Activated T-helper 17 cell treated with anti-CD3 and anti-CD28 coated beads, Interleukin-2, amount 50 U/mL, for 72 hours (primary cell): ENCODE measurements at regions not wholly inside any gene's neighbourhood (a gene's known extent, or its start where the extent isn't known, plus 50 kb on each side); places are given as distances from the start of the nearest gene placed in this dataset.

Source experiments
- ATAC-seq: fragments of 150-1000 bp; cut with Tn5 transposase; replicated peaks from 2 replicates; pipeline ENCODE4 v1.10.0; 2021; ENCODE audit warnings: mild to moderate bottlenecking, moderate library complexity
- H3K27ac Mint-ChIP-seq: one replicate; pipeline ENCODE4 v1.8.0; 2022; ENCODE audit warnings: mixed read lengths
- H3K27me3 Mint-ChIP-seq: one replicate; pipeline ENCODE4 v1.8.0; 2022; ENCODE audit warnings: mixed read lengths
- H3K36me3 Mint-ChIP-seq: one replicate; pipeline ENCODE4 v1.8.0; 2022; ENCODE audit warnings: low read depth, mild to moderate bottlenecking, mixed read lengths
- H3K4me1 Mint-ChIP-seq: one replicate; pipeline ENCODE4 v1.8.0; 2022; ENCODE audit warnings: mixed read lengths
- H3K4me3 Mint-ChIP-seq: one replicate; pipeline ENCODE4 v1.8.0; 2022; ENCODE audit warnings: mild to moderate bottlenecking, mixed read lengths
- H3K9me3 Mint-ChIP-seq: one replicate; pipeline ENCODE4 v1.8.0; 2022; ENCODE audit warnings: mixed read lengths

DNA sequence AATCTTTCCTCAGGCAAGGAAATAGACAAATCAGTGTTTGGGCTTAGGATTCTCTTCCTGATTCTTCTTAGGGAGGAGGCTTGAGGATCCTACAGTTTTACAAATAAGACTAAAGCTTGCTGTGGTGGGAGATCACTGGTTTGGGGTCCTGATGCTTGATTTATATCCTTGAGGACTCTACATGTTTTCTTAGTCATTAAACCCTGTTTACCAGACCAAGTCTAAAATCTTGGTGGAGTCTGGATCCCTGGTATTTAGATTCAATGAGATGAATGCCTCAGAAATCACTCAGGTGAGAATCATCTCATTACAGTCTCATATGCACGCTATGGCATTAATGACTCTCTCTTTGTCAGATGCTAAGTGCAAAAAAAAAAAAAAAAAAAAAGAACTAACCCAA is 304.3 kb upstream of the SALL1 start:
- Mint-ChIP-seq H3K36me3 (no peaks in the 10 kb centered on the region), H3K4me1 (no peaks in the 10 kb centered on the region), H3K4me3 (no peak overlapping the region), H3K9me3 (peaks cover 10% of the 10 kb centered on the region), H3K27me3 (no peaks in the 10 kb centered on the region), H3K27ac (no peak overlapping the region)
- no peak for ATAC-seq

DNA sequence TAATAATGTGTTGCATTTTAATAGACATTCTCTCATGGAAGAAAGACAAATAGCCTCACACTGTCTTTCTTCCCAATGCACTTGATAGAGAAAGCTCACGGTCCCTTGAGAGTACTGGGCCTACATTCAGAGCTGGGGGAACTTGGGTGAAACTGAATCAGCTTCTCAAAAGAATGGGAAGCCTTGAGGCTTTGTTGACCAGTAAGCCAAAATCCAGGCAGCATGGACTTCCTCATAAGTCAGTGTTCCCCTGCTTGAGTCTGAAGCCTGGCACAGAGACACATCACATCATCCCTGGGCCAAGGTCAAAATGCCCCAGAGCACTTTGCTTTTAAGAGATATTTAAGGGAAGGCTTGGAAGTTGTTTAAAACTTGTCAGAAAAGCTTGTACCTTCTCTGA is 302.2 kb upstream of the SALL1 start:
- H3K9me3 Mint-ChIP-seq = peaks cover 10% of the 10 kb centered on the region
- no peaks in the 10 kb centered on the region for H3K36me3 Mint-ChIP-seq
- no peak overlapping the region for H3K4me3 Mint-ChIP-seq
- ATAC-seq = no peak
- H3K4me1 Mint-ChIP-seq = no peaks in the 10 kb centered on the region
- no peaks in the 10 kb centered on the region for H3K27me3 Mint-ChIP-seq
- H3K27ac Mint-ChIP-seq = no peak overlapping the region

DNA sequence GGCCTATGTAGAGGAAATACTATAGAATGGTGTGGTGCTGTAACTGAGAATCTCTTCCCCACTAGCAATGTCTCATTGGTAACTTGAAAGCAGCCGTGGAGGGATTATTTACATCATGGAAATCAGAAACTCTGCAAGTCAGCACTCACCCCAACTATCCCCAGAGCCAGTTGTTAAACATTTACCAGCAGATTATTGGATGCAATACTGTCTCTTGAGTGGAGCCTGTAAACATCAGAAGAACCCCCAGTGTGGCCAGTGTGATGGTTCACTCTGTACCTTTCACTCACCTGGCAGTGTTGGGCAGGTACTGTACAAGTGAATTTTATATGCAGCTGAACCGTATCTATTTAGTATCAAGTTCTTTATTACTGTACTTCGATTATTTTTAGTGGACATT is 299.8 kb upstream of the SALL1 start:
- no peaks in the 10 kb centered on the region for H3K27me3 Mint-ChIP-seq
- no peaks in the 10 kb centered on the region for H3K36me3 Mint-ChIP-seq

DNA sequence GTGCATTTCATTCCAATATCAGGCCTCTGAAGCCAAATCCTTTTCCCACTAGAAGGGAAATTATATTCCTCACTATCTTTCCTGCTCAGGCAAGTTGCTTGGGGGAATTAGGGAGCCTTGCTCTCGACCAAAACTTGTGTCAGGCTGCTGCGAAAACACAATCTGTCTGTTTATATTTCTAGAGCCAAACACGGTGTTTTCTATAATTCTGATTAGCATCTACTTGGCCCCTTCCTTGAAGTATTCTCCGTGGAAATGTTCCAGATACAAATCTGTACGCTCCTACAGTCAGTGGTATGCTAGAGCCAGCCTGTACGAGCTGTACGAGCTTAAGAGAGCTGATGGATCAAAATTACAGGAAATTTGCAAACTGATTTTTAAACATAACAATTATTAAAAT is 299.3 kb upstream of the SALL1 start:
- peaks cover 3% of the 10 kb centered on the region for H3K9me3 Mint-ChIP-seq
- no peaks in the 10 kb centered on the region for H3K27me3 Mint-ChIP-seq
- no peak for ATAC-seq
- H3K27ac Mint-ChIP-seq = no peak overlapping the region
- H3K4me3 Mint-ChIP-seq = no peak overlapping the region
- H3K36me3 Mint-ChIP-seq = no peaks in the 10 kb centered on the region
- no peaks in the 10 kb centered on the region for H3K4me1 Mint-ChIP-seq

More for the DNA sequence above, 299.8 kb upstream of the SALL1 start:
- Mint-ChIP-seq H3K27ac (no peak overlapping the region), H3K9me3 (peaks cover 6% of the 10 kb centered on the region), H3K4me3 (no peak overlapping the region), H3K4me1 (no peaks in the 10 kb centered on the region)
- ATAC-seq = no peak

GRCh38 chr16:51449441-51449840 is 298.4 kb upstream of the SALL1 start:
- no peaks in the 10 kb centered on the region for H3K9me3 Mint-ChIP-seq
- ATAC-seq = no peak
- no peak overlapping the region for H3K4me3 Mint-ChIP-seq
- H3K27ac Mint-ChIP-seq = no peak overlapping the region
- no peaks in the 10 kb centered on the region for H3K36me3 Mint-ChIP-seq
- no peaks in the 10 kb centered on the region for H3K27me3 Mint-ChIP-seq
- no peaks in the 10 kb centered on the region for H3K4me1 Mint-ChIP-seq

DNA sequence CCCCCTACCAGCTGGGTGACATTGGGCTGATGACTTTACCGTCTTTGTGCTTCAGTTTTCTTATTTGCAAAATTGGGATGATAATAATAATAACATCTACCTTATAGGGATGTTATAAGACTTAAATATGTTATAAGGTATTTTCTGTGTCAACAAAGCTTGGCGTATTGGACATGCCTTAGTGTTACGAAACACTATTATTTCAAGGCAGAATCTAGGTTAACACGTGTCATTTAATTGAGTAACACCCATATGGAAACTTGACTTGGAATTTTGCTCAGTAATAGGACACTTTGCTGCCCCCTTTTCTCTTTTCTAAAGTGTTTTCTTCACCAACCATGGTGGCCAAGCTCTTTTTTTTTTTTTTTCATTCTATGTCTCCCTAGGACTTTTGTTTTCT is 294.2 kb upstream of the SALL1 start:
- Mint-ChIP-seq H3K27me3 (peaks cover 12% of the 10 kb centered on the region), H3K4me3 (no peak overlapping the region), H3K9me3 (no peaks in the 10 kb centered on the region), H3K4me1 (no peaks in the 10 kb centered on the region), H3K27ac (no peak overlapping the region), H3K36me3 (no peaks in the 10 kb centered on the region)
- no peak for ATAC-seq

GRCh38 chr16:51443934-51444333 is 292.9 kb upstream of the SALL1 start:
- peaks cover 12% of the 10 kb centered on the region for H3K27me3 Mint-ChIP-seq
- H3K9me3 Mint-ChIP-seq = no peaks in the 10 kb centered on the region
- no peak overlapping the region for H3K4me3 Mint-ChIP-seq
- H3K36me3 Mint-ChIP-seq = no peaks in the 10 kb centered on the region
- no peak overlapping the region for H3K27ac Mint-ChIP-seq
- no peaks in the 10 kb centered on the region for H3K4me1 Mint-ChIP-seq
- no peak for ATAC-seq

- no peak overlapping the region for H3K4me3 Mint-ChIP-seq
- H3K27ac Mint-ChIP-seq = no peak overlapping the region
- peaks cover 15% of the 10 kb centered on the region for H3K27me3 Mint-ChIP-seq
- no peaks in the 10 kb centered on the region for H3K36me3 Mint-ChIP-seq
- H3K9me3 Mint-ChIP-seq = no peaks in the 10 kb centered on the region
- no peak for ATAC-seq
- H3K4me1 Mint-ChIP-seq = no peaks in the 10 kb centered on the region
Observed at GRCh38 chr16:51442141-51442870, 291.2 kb upstream of the SALL1 start.

- H3K27ac Mint-ChIP-seq = no peak overlapping the region
- ATAC-seq = no peak
- no peaks in the 10 kb centered on the region for H3K4me1 Mint-ChIP-seq
- H3K36me3 Mint-ChIP-seq = no peaks in the 10 kb centered on the region
- no peaks in the 10 kb centered on the region for H3K9me3 Mint-ChIP-seq
- no peak overlapping the region for H3K4me3 Mint-ChIP-seq
- peaks cover 15% of the 10 kb centered on the region for H3K27me3 Mint-ChIP-seq
Observed at GRCh38 chr16:51440131-51440889, 289.2 kb upstream of the SALL1 start.

DNA sequence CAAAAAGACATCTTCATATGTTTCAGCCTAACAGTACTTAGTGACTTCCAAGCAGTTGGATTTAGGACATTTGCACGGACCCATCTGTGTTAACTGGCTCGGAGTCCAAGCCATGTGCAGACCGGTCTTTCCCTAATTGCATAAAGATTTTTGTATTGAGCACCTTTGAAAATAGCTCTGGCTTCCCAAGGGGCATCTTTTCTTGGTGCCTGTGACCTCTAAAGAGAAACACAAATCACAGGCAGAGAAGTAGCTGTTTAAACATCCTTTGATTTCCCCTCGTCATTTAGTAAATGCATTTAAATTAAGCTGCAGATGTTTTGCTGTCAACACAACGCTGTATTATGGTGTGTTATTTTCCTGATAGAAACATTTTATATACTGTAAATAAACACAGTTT is 288.2 kb upstream of the SALL1 start:
- Mint-ChIP-seq H3K4me3 (no peak overlapping the region), H3K4me1 (no peaks in the 10 kb centered on the region), H3K27ac (no peak overlapping the region), H3K9me3 (no peaks in the 10 kb centered on the region), H3K36me3 (no peaks in the 10 kb centered on the region), H3K27me3 (peaks cover 15% of the 10 kb centered on the region)
- ATAC-seq = no peak

DNA sequence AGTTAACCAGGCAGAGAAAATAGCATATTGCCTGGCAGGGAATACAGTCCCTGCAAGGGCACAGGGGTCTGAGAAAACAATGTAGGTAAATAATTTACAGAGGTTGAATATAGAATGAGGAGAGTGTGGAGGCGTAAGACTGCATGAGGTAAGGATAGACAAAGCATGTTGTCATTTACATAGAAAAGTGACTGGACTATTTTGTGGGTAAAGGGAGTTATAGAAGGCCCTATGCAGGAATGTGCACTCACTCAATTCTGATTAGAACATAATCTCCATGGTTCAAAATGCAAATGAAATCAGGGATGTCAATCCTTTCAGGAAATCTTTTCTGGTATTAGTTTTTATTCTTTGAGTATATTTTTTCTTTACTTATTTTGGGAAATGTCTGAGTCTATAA is 285.7 kb upstream of the SALL1 start:
- H3K36me3 Mint-ChIP-seq = no peaks in the 10 kb centered on the region
- H3K4me1 Mint-ChIP-seq = no peaks in the 10 kb centered on the region
- ATAC-seq = no peak
- H3K27ac Mint-ChIP-seq = no peak overlapping the region
- H3K27me3 Mint-ChIP-seq = peaks cover 10% of the 10 kb centered on the region
- H3K9me3 Mint-ChIP-seq = peaks cover 4% of the 10 kb centered on the region
- H3K4me3 Mint-ChIP-seq = no peak overlapping the region

DNA sequence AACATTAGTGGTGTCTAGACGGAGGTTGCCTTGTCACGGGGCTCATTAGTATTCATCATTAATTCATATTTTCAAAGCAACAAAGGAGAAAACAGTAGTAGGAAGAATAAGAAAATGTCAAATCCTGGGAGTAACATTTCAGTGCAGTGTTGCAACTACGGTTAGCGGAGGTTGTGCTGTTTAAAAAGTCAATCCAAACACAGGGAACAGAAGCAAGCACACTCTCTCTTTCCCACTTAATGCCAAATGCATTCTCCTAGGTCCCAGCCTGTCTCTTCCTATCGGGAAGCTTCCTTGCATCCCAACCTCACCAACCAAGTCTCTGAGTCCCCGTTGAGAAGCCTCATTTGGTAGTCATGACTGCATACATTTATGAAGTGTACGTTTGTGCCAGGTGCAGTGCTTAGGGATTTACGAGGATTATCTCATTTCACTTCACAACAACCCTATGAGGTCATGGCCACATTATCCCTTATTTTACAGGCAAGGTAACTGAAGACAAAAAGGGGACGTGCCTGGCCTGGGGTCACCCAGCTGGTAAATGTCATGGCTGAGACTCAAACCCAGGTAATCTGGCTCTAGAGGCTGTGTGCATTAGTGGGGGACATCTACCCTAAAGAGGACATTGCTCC is 283.6 kb upstream of the SALL1 start:
- H3K27ac Mint-ChIP-seq = no peak overlapping the region
- no peak for ATAC-seq
- peaks cover 4% of the 10 kb centered on the region for H3K27me3 Mint-ChIP-seq
- no peaks in the 10 kb centered on the region for H3K4me1 Mint-ChIP-seq
- H3K4me3 Mint-ChIP-seq = no peak overlapping the region
- H3K9me3 Mint-ChIP-seq = peaks cover 8% of the 10 kb centered on the region
- no peaks in the 10 kb centered on the region for H3K36me3 Mint-ChIP-seq

DNA sequence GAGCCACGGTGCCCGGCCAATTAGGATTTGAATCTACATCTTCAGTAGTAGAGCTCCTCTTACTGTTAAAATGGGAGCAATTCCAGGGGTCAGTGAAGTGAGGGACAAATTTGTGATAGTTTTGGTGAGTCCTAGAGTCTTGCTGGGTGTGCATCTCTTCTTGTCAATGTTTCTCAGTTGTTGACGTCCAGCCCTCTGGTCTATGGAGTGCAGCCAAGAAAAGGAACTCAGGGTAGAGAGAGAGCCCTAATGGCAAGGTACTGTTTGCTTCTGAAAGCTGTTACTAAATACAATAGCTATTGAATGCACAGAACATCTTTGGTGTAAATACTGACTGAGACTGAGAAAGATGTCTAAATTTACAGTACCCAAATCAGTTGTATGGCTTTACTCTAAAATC is 282.5 kb upstream of the SALL1 start:
- H3K4me3 Mint-ChIP-seq = no peak overlapping the region
- no peak for ATAC-seq
- H3K4me1 Mint-ChIP-seq = no peaks in the 10 kb centered on the region
- no peak overlapping the region for H3K27ac Mint-ChIP-seq
- no peaks in the 10 kb centered on the region for H3K36me3 Mint-ChIP-seq
- no peaks in the 10 kb centered on the region for H3K27me3 Mint-ChIP-seq
- peaks cover 15% of the 10 kb centered on the region for H3K9me3 Mint-ChIP-seq

GRCh38 chr16:51431517-51432241 is 280.6 kb upstream of the SALL1 start:
- no peak for ATAC-seq
- no peaks in the 10 kb centered on the region for H3K27me3 Mint-ChIP-seq

More at GRCh38 chr16:51431517-51432241, 280.6 kb upstream of the SALL1 start:
- H3K4me3 Mint-ChIP-seq = no peak overlapping the region
- H3K9me3 Mint-ChIP-seq = peaks cover 15% of the 10 kb centered on the region
- no peaks in the 10 kb centered on the region for H3K4me1 Mint-ChIP-seq
- H3K36me3 Mint-ChIP-seq = no peaks in the 10 kb centered on the region
- H3K27ac Mint-ChIP-seq = no peak overlapping the region
